IMR-90 (cell line): ENCODE measurements at regions not wholly inside any gene's neighbourhood (a gene's known extent, or its start where the extent isn't known, plus 50 kb on each side); places are given as distances from the start of the nearest gene placed in this dataset.

Experiments used
- ATAC-seq: fragments of 200-7000 bp; cut with Tn5 transposase; 2 replicates; pipeline ENCODE4 v1.9.1; 2020; ENCODE audit warnings: low read depth, mild to moderate bottlenecking, moderate library complexity
- BruUV-seq: library from RNA; stranded (reverse); fragments of 400-500 nt; replicated peaks from 2 replicates; lab custom pipeline; 2021; lab: Mats Ljungman, UMichigan
- CTCF ChIA-PET: fragments of 300-600 bp; formaldehyde crosslinking; extraction: SDS; loops from one replicate; lab custom pipeline; 2021; ENCODE audit warnings: antibody characterized with exemption; lab: Yijun Ruan, JAX
- POLR2A ChIA-PET: fragments of 300-600 bp; sonication (Branson Sonifier 250); formaldehyde crosslinking; loops from one replicate; lab custom pipeline; 2022; ENCODE audit warnings: antibody characterized with exemption; ENCODE audit not compliant: unreplicated experiment; lab: Charles Lee
- DNase-seq: peaks from one replicate; pipeline ENCODE4 v3.0.0; 2013
- H2AFZ ChIP-seq: replicated peaks from 2 replicates; pipeline ENCODE3; 2013; ENCODE audit warnings: low read length, mild to moderate bottlenecking; ENCODE audit not compliant: poor library complexity
- H2AK5ac ChIP-seq: 2 replicates; pipeline ENCODE4 v1.6.1; 2013; ENCODE audit warnings: low read depth, low read length, inconsistent platforms
- H2AK9ac ChIP-seq: replicated peaks from 2 replicates; pipeline ENCODE3; 2013; ENCODE audit warnings: mild to moderate bottlenecking, low read depth, low read length, moderate library complexity; ENCODE audit not compliant: poor library complexity
- H2BK120ac ChIP-seq: 2 replicates; pipeline ENCODE4 v1.6.1; 2013; ENCODE audit warnings: low read depth, low read length, inconsistent platforms
- H2BK15ac ChIP-seq: 3 replicates; pipeline ENCODE4 v1.6.1; 2013; ENCODE audit warnings: low read depth, low read length, inconsistent platforms
- H2BK20ac ChIP-seq: 2 replicates; pipeline ENCODE4 v1.6.1; 2013; ENCODE audit warnings: low read depth, mild to moderate bottlenecking, inconsistent platforms, low read length, moderate library complexity
- H2BK5ac ChIP-seq: 2 replicates; pipeline ENCODE4 v1.6.1; 2013; ENCODE audit warnings: mild to moderate bottlenecking, low read depth, low read length, inconsistent platforms; ENCODE audit not compliant: poor library complexity, severe bottlenecking
- H3K14ac ChIP-seq: replicated peaks from 2 replicates; pipeline ENCODE4 v1.6.1; 2013; ENCODE audit warnings: low read depth, low read length, inconsistent platforms
- H3K18ac ChIP-seq: 2 replicates; pipeline ENCODE4 v1.6.1; 2013; ENCODE audit warnings: low read depth, low read length, control low read depth
- H3K23ac ChIP-seq: 2 replicates; pipeline ENCODE4 v1.6.1; 2013; ENCODE audit warnings: low read depth, low read length, inconsistent platforms
- H3K27ac ChIP-seq: 2 replicates; pipeline ENCODE4 v1.5.1; 2013; ENCODE audit warnings: mild to moderate bottlenecking, control low read depth, low read length; ENCODE audit not compliant: insufficient read depth
- H3K27me3 ChIP-seq: 2 replicates; pipeline ENCODE4 v1.6.1; 2013; ENCODE audit warnings: low read length; ENCODE audit not compliant: control insufficient read depth, insufficient read depth
- H3K36me3 ChIP-seq: 2 replicates; pipeline ENCODE4 v1.6.1; 2013; ENCODE audit warnings: low read length, mixed read lengths; ENCODE audit not compliant: control insufficient read depth, insufficient read depth
- H3K4ac ChIP-seq: 2 replicates; pipeline ENCODE4 v1.6.1; 2013; ENCODE audit warnings: low read depth, low read length, inconsistent platforms
- H3K4me1 ChIP-seq: 2 replicates; pipeline ENCODE4 v1.6.1; 2013; ENCODE audit warnings: low read length, mixed read lengths; ENCODE audit not compliant: control insufficient read depth, insufficient read depth
- H3K4me2 ChIP-seq: 2 replicates; pipeline ENCODE4 v1.6.1; 2013; ENCODE audit warnings: low read depth, mild to moderate bottlenecking, control low read depth, low read length, moderate library complexity
- H3K4me3 ChIP-seq: 2 replicates; pipeline ENCODE4 v1.5.1; 2013; ENCODE audit warnings: low read depth, mild to moderate bottlenecking, control low read depth, low read length, moderate library complexity; ENCODE audit not compliant: insufficient read depth
- H3K56ac ChIP-seq: 2 replicates; pipeline ENCODE4 v1.6.1; 2013; ENCODE audit warnings: low read length, inconsistent platforms; ENCODE audit not compliant: insufficient read depth; ENCODE audit errors: extremely low read depth
- H3K79me1 ChIP-seq, 2 experiments: 2 replicates each; pipeline ENCODE4 v1.6.1; 2013; ENCODE audit warnings: low read length in 2 of 2, inconsistent platforms in 1 of 2, low read depth in 1 of 2
- H3K9ac ChIP-seq: 2 replicates; pipeline ENCODE4 v1.6.1; 2013; ENCODE audit warnings: low read depth, low read length, control low read depth
- H3K9me1 ChIP-seq: 2 replicates; pipeline ENCODE4 v1.6.1; 2013; ENCODE audit warnings: low read length, inconsistent platforms; ENCODE audit not compliant: insufficient read depth
- H3K9me3 ChIP-seq: 2 replicates; pipeline ENCODE4 v1.6.1; 2013; ENCODE audit warnings: low read length; ENCODE audit not compliant: control insufficient read depth, insufficient read depth
- H4K20me1 ChIP-seq: 2 replicates; pipeline ENCODE4 v1.6.1; 2013; ENCODE audit warnings: low read length, inconsistent platforms; ENCODE audit not compliant: insufficient read depth
- H4K5ac ChIP-seq: 2 replicates; pipeline ENCODE4 v1.6.1; 2013; ENCODE audit warnings: mild to moderate bottlenecking, low read depth, low read length, control low read depth
- H4K8ac ChIP-seq, 2 experiments: 2 replicates each; pipeline ENCODE4 v1.6.1; 2013; ENCODE audit warnings: low read depth in 2 of 2, low read length in 2 of 2, control low read depth in 1 of 2, inconsistent platforms in 1 of 2
- H4K91ac ChIP-seq: 2 replicates; pipeline ENCODE4 v1.6.1; 2013; ENCODE audit warnings: low read depth, low read length, inconsistent platforms; ENCODE audit not compliant: insufficient read depth
- BHLHE40 ChIP-seq: fragments of 150-350 bp; IDR thresholded peaks from 2 replicates; pipeline ENCODE4 v1.6.1; 2016; ENCODE audit warnings: mild to moderate bottlenecking, low read depth, low read length
- CEBPB ChIP-seq: IDR thresholded peaks from 2 replicates; pipeline ENCODE4 v1.6.1; 2012; ENCODE audit warnings: low read depth, low read length, improper control_type of control experiment
- CHD1 ChIP-seq: IDR thresholded peaks from 2 replicates; pipeline ENCODE4 v1.6.1; 2012; ENCODE audit warnings: low read depth, low read length, improper control_type of control experiment
- ELK1 ChIP-seq: fragments of 150-350 bp; IDR thresholded peaks from 2 replicates; pipeline ENCODE4 v1.6.1; 2016; ENCODE audit warnings: low read depth, mild to moderate bottlenecking, low read length, moderate library complexity, borderline replicate concordance
- FOS ChIP-seq: fragments of 150-350 bp; IDR thresholded peaks from 2 replicates; pipeline ENCODE4 v1.6.1; 2016; ENCODE audit warnings: low read depth, low read length
- MAFK ChIP-seq: IDR thresholded peaks from 2 replicates; pipeline ENCODE4 v1.6.1; 2012; ENCODE audit warnings: low read depth, low read length, improper control_type of control experiment
- MAZ ChIP-seq: IDR thresholded peaks from 2 replicates; pipeline ENCODE4 v1.6.1; 2012; ENCODE audit warnings: low read depth, mild to moderate bottlenecking, low read length, improper control_type of control experiment, moderate library complexity, borderline replicate concordance
- MXI1 ChIP-seq: IDR thresholded peaks from 2 replicates; pipeline ENCODE4 v1.6.1; 2012; ENCODE audit warnings: low read depth, mild to moderate bottlenecking, low read length, moderate library complexity, borderline replicate concordance
- NFE2L2 ChIP-seq: fragments of 150-350 bp; IDR thresholded peaks from 2 replicates; pipeline ENCODE4 v1.6.1; 2016; ENCODE audit warnings: low read depth, mild to moderate bottlenecking, low read length
- POLR2A ChIP-seq: IDR thresholded peaks from 2 replicates; pipeline ENCODE4 v1.6.1; 2012; ENCODE audit warnings: mild to moderate bottlenecking, low read depth, low read length
- RAD21 ChIP-seq: IDR thresholded peaks from 2 replicates; pipeline ENCODE4 v1.6.1; 2012; ENCODE audit warnings: low read length, improper control_type of control experiment
- RCOR1 ChIP-seq: IDR thresholded peaks from 2 replicates; pipeline ENCODE4 v1.6.1; 2012; ENCODE audit warnings: mild to moderate bottlenecking, low read length, improper control_type of control experiment; ENCODE audit not compliant: insufficient replicate concordance
- RFX5 ChIP-seq: IDR thresholded peaks from 2 replicates; pipeline ENCODE4 v1.8.0; 2012; ENCODE audit warnings: low read depth, mild to moderate bottlenecking, low read length, moderate library complexity
- SMC3 ChIP-seq: fragments of 150-350 bp; IDR thresholded peaks from 2 replicates; pipeline ENCODE4 v1.6.1; 2016; ENCODE audit warnings: low read depth, mild to moderate bottlenecking, antibody characterized with exemption, low read length, moderate library complexity
- USF2 ChIP-seq: fragments of 150-350 bp; IDR thresholded peaks from 2 replicates; pipeline ENCODE4 v1.6.1; 2017; ENCODE audit warnings: mild to moderate bottlenecking, antibody characterized with exemption, low read length, low read depth
- WGBS, 2 experiments: methylation state at CpG; one replicate each; pipeline versions ENCODE4 v1.1.5 to v1.1.7; 2013; ENCODE audit warnings: missing lambda C conversion rate in 2 of 2; ENCODE audit not compliant: insufficient read length in 1 of 2; ENCODE audit errors: extremely low coverage in 2 of 2; 5-methylcytosine and 5-hydroxymethylcytosine counted together
- dilution Hi-C: fragments of 300-500 bp; cut with HindIII; formaldehyde crosslinking; loops from one replicate; pipeline ENCODE4 v1.14.3; 2018; ENCODE audit warnings: low sequenced_read_pairs; ENCODE audit not compliant: unreplicated experiment
- in situ Hi-C: fragments of 300-500 bp; cut with MboI; formaldehyde crosslinking; loops from 3 replicates; pipeline ENCODE4 v1.14.3; 2019; ENCODE audit warnings: low sequenced_read_pairs, inconsistent platforms, mixed read lengths
- intact Hi-C: fragments of 100-400 bp; cut with micrococcal nuclease; formaldehyde crosslinking; loops from 2 replicates; pipeline ENCODE4 v1.10.0; 2022
- TF ChIP-seq, protein P1 (sequence below): conservative IDR thresholded peaks from 2 replicates; pipeline ENCODE4 v1.5.1; 2012; ENCODE audit warnings: mild to moderate bottlenecking, low read depth, low read length, improper control_type of control experiment

DNA sequence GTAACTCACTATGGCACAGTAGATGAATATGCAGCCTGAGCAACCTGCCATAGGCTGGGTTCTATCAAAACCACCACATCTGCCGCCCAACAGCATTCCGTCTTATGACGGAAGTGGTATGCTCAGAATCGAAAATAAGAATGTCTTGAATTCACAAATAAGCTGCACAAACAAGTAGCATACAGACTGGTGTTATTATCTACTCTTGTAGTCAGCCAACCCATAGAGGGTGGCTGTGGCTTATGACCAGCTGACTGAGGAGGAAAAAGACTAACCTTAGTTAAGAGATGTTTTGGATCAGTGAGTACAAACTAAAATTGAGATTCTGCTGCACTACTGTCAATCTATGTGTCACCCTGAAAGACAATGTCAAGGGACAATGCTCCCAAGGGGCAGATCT lies 1255.1 kb upstream of the EYS start:
- Histone ChIP-seq H3K18ac (no peak overlapping the region), H3K36me3 (no peaks in the 10 kb centered on the region), H3K4me2 (no peak overlapping the region), H3K4me3 (no peak overlapping the region), H4K20me1 (no peaks in the 10 kb centered on the region), H2AFZ (no peak overlapping the region), H3K14ac (no peak overlapping the region), H3K56ac (no peak overlapping the region), H2BK120ac (no peak overlapping the region), H4K8ac (no peak overlapping the region), H3K9me1 (no peaks in the 10 kb centered on the region), H2BK15ac (no peak overlapping the region), H2AK9ac (no peak overlapping the region), H4K91ac (no peak overlapping the region), H3K27me3 (no peaks in the 10 kb centered on the region), H2BK5ac (no peak overlapping the region), H3K79me1 (no peaks in the 10 kb centered on the region), H4K5ac (no peak overlapping the region), H3K27ac (no peak overlapping the region), H2AK5ac (no peak overlapping the region), H3K9ac (no peak overlapping the region), H2BK20ac (no peak overlapping the region), H3K4me1 (no peaks in the 10 kb centered on the region), H3K9me3 (no peaks in the 10 kb centered on the region), H3K23ac (no peak overlapping the region), H3K4ac (no peak overlapping the region)
- dilution Hi-C loops: no loop called here
- ATAC-seq (no peak), DNase-seq (no peak)
- WGBS, 2 experiments: no CpG with 5 or more reads among the region's 4 CpGs
- ChIA-PET POLR2A (no interaction called here), CTCF (no interaction called here)
- in situ Hi-C loops: no loop called here
- TF ChIP-seq, protein P1, sequence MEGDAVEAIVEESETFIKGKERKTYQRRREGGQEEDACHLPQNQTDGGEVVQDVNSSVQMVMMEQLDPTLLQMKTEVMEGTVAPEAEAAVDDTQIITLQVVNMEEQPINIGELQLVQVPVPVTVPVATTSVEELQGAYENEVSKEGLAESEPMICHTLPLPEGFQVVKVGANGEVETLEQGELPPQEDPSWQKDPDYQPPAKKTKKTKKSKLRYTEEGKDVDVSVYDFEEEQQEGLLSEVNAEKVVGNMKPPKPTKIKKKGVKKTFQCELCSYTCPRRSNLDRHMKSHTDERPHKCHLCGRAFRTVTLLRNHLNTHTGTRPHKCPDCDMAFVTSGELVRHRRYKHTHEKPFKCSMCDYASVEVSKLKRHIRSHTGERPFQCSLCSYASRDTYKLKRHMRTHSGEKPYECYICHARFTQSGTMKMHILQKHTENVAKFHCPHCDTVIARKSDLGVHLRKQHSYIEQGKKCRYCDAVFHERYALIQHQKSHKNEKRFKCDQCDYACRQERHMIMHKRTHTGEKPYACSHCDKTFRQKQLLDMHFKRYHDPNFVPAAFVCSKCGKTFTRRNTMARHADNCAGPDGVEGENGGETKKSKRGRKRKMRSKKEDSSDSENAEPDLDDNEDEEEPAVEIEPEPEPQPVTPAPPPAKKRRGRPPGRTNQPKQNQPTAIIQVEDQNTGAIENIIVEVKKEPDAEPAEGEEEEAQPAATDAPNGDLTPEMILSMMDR: no peak
- TF ChIP-seq RFX5 (no peak), USF2 (no peak), MAFK (no peak), BHLHE40 (no peak), CEBPB (no peak), ELK1 (no peak), SMC3 (no peak), MAZ (no peak), RAD21 (no peak), FOS (no peak), MXI1 (no peak), POLR2A (no peak), RCOR1 (no peak), NFE2L2 (no peak), CHD1 (no peak)
- BruUV-seq: no TSS peak
- intact Hi-C loops: no loop called here
